ENCODE measurements at regions not wholly inside any gene's neighbourhood (a gene's known extent, or its start where the extent isn't known, plus 50 kb on each side); places are given as distances from the start of the nearest gene placed in this dataset.
"Not testable (repeated sequence)": the region's sequence is repeated elsewhere in the genome, so short reads cannot be mapped to it uniquely, and the experiment has no call there.

DNA sequence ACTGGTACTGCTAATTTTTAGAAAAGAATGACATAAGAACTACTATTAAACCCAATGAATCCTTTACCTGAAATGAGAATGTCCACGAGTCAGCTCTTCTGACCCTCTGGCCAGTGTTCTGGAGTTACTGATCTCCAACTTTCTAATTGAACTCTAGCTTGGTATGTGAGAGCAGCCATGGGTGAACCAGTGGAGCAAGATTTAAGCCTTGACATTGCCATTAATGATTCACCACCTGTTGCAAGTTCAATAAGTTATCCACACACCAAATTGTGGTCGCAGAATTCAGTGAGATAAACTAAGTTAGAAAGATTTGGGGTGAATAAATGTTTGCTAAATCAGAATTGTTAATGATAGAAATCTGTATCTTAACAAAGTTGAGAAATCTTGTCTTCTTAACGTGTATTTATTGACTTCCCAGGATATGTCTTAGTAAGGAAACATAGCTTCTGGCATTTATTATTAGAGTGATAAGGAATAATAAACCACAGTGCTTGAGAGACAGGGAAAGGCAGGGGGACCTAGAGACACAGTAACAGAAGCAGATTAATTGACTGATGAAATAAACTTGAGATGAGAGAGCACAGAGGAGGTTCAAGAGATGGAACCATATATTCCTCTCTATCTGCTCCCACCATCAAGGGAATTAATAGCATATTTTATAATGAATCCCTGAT is 67.3 kb downstream of the NUTM2D start:
- H3K9me1 ChIP-seq (ENCODE audit: control insufficient read depth, insufficient read depth, low read length); H3K9ac ChIP-seq (ENCODE audit: insufficient read depth in 1 of 2, low read depth in 2 of 2, low read length in 2 of 2); H3K79me2 ChIP-seq (ENCODE audit: control insufficient read depth, insufficient read depth, low read length); H3K4me2 ChIP-seq (ENCODE audit: insufficient read depth, low read length); intact Hi-C loops (cut with micrococcal nuclease); ATAC-seq; DNase-seq (ENCODE audit: extremely low read depth in 1 of 4, low spot score in 3 of 4); POLR2A ChIA-PET; H3K27me3 ChIP-seq (ENCODE audit: control insufficient read depth in 2 of 2, insufficient read depth in 2 of 2, low read length in 2 of 2); BruUV-seq (replicated peaks); CTCF ChIA-PET (ENCODE audit: low intra/inter-chr PET ratio); H2AFZ ChIP-seq (ENCODE audit: low read depth, low read length); H3K9me3 ChIP-seq (replicated peaks; ENCODE audit: control insufficient read depth, insufficient read depth, low read depth, low read length); H3K4me3 ChIP-seq; H3K36me3 ChIP-seq (ENCODE audit: control insufficient read depth, insufficient read depth, low read length); H3K27ac ChIP-seq (ENCODE audit: extremely low read depth, low read depth, low read length); H3K4me1 ChIP-seq (replicated peaks in 1 of 2; ENCODE audit: control insufficient read depth in 2 of 2, insufficient read depth in 2 of 2, low read length in 2 of 2); FAIRE-seq; H4K20me1 ChIP-seq (replicated peaks; ENCODE audit: control insufficient read depth, insufficient read depth, low read length): not testable (repeated sequence)
- WGBS (ENCODE audit: insufficient coverage, low coverage, missing lambda C conversion rate), result 18% methylated on average over 3 of the region's 3 CpGs
- in situ Hi-C loops (cut with MboI), result loop anchor here (25.0 kb wide), 1 partner anchor 87 kb away; the partner anchor contains the start of gene MINPP1

DNA sequence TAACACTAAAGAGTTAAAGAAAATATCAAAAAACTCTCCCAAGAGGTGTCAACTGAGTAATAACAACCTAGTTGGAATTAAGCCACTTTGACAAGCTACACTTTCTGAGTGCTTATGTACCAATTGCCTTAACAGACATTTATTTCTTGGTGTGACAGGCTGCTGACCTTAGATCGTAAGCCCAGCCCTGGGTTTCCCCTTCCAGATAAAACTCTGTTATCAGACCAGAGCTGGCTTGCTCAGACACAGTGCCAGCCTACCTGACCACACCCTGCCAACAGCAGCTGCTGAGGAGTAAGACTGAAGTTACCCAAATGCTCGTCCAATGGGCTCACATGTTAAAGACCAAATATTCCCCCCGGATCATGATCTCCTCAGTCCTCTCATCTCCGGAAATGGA is 70.9 kb upstream of the MINPP1 start:
- CTCF ChIA-PET (ENCODE audit: low intra/inter-chr PET ratio); H3K4me1 ChIP-seq (replicated peaks in 1 of 2; ENCODE audit: control insufficient read depth in 2 of 2, insufficient read depth in 2 of 2, low read length in 2 of 2): not testable (repeated sequence)

More for the DNA sequence above, 70.9 kb upstream of the MINPP1 start:
- H3K9me1 ChIP-seq (ENCODE audit: control insufficient read depth, insufficient read depth, low read length); H3K36me3 ChIP-seq (ENCODE audit: control insufficient read depth, insufficient read depth, low read length); H3K9ac ChIP-seq (ENCODE audit: insufficient read depth in 1 of 2, low read depth in 2 of 2, low read length in 2 of 2); FAIRE-seq; H3K4me2 ChIP-seq (ENCODE audit: insufficient read depth, low read length); H3K27ac ChIP-seq (ENCODE audit: extremely low read depth, low read depth, low read length); H3K79me2 ChIP-seq (ENCODE audit: control insufficient read depth, insufficient read depth, low read length); H3K9me3 ChIP-seq (replicated peaks; ENCODE audit: control insufficient read depth, insufficient read depth, low read depth, low read length); H2AFZ ChIP-seq (ENCODE audit: low read depth, low read length); DNase-seq (ENCODE audit: extremely low read depth in 1 of 4, low spot score in 3 of 4); H4K20me1 ChIP-seq (replicated peaks; ENCODE audit: control insufficient read depth, insufficient read depth, low read length); H3K27me3 ChIP-seq (ENCODE audit: control insufficient read depth in 2 of 2, insufficient read depth in 2 of 2, low read length in 2 of 2); H3K4me3 ChIP-seq; in situ Hi-C loops (cut with MboI); POLR2A ChIA-PET; intact Hi-C loops (cut with micrococcal nuclease): not testable (repeated sequence)
- 0% methylated on average over 1 of the region's 4 CpGs for WGBS (ENCODE audit: insufficient coverage, low coverage, missing lambda C conversion rate)
- peak; percentile 40 for ATAC-seq
- BruUV-seq (replicated peaks), result TSS peak; percentile 75
